ENCODE measurements at regions not wholly inside any gene's neighbourhood (a gene's known extent, or its start where the extent isn't known, plus 50 kb on each side); places are given as distances from the start of the nearest gene placed in this dataset.

DNA sequence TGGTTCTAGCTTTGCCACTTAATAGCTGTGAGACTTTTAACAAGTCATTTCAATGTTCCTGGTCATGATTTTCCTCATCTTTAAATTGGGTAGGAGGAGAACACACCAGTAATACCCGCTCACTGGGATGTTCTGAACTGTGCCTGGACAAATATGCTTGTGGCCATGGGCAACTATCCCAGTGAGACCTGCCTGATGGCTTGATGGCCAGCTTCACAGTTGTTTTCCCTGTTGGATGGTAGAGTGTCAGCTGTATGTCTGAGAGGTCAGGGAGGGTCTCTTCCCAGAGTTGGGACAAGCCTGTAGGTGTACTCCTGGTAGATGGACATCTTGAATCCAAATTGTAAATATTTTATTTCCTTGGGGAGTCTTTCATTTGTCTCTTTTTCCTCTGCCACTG lies 92.5 kb upstream of the PFN2 start:
- no peak for DNase-seq (ENCODE audit: low read depth)
- H3K4me3 ChIP-seq (ENCODE audit: low read length) = no peak overlapping the region
- TF ChIP-seq, protein P1, sequence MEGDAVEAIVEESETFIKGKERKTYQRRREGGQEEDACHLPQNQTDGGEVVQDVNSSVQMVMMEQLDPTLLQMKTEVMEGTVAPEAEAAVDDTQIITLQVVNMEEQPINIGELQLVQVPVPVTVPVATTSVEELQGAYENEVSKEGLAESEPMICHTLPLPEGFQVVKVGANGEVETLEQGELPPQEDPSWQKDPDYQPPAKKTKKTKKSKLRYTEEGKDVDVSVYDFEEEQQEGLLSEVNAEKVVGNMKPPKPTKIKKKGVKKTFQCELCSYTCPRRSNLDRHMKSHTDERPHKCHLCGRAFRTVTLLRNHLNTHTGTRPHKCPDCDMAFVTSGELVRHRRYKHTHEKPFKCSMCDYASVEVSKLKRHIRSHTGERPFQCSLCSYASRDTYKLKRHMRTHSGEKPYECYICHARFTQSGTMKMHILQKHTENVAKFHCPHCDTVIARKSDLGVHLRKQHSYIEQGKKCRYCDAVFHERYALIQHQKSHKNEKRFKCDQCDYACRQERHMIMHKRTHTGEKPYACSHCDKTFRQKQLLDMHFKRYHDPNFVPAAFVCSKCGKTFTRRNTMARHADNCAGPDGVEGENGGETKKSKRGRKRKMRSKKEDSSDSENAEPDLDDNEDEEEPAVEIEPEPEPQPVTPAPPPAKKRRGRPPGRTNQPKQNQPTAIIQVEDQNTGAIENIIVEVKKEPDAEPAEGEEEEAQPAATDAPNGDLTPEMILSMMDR (conservative IDR thresholded peaks at IDR 0.05; ENCODE audit: low read length) = no peak

DNA sequence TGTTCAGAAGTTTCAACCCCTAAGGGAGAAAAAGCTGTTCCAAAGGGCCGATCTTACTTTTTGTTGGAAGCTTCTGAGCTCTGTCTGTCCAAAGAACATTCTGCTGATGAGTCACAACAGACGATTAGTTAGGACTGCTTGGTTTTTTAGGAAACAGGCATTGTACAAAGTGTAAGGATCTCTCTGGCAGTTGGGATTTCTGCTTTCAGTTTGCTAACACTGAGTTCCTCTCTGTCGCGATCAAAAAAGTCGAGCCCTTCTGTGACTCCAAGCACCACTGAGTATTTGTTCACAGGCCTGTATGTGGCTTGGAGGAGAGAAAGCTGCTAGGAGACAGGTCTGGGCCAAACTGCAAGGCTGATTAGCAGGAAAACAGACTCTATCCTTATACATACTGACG lies 91.8 kb upstream of the PFN2 start:
- TF ChIP-seq, protein P1 (conservative IDR thresholded peaks at IDR 0.05; ENCODE audit: low read length) = no peak
- DNase-seq (ENCODE audit: low read depth) = peak; percentile 70
- peak overlapping the region; percentile 48 for H3K4me3 ChIP-seq (ENCODE audit: low read length)

DNA sequence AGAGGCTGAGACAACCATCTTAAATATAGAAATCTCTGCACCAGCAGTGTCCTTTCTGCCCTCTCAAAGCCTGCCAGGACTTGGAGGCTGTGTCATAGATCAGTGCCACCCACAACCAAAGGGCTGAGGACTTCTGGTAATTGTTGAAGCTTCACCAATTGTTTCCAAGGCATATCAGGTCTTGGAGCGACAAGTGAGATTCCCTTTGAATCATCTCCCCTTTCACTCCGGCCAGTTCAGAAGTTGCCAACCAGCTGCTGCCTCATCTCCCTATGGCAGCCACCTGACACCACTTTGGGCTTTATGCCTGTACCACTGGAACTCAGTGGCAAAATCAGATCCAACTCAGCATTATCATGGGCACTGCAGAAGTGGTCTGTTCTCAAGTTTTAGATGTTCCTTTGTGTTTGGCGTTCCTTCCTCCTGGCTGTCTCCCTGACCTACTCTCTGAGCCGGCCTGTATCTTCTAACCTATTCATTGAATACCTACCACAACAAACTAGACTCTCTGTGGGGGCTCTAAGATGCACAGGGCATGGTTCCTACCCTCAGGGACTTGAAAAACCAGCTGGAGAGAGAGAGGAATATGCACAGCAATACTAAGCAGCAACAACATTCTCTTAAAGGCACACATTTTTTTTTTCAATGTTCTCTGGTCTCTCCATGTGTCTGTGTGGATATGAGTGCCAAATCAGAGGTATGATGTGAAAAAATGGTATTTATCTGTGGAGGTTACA lies 90.8 kb upstream of the PFN2 start:
- no peak for DNase-seq (ENCODE audit: low read depth)
- H3K4me3 ChIP-seq (ENCODE audit: low read length) = no peak overlapping the region
- TF ChIP-seq, protein P1 (conservative IDR thresholded peaks at IDR 0.05; ENCODE audit: low read length) = no peak

DNA sequence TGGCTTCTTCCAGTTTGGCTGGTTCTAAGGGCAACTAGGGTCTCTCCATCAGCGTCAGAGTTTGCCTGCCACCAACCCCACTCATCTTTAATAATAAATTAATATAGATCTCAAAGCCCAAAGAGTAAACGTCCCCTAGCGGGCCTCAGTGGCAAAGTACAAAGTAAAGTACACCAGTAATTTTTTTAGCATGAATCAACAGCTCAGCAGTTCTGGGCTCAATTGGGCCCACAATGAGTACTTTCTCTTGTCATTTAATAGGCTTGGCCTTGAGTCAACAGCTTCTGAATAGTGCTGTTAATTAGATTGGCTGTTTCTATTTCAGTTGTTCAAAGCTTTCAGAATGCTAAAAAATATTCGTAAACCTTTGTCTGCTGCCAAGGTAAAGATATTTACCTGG lies 89.0 kb upstream of the PFN2 start:
- DNase-seq (ENCODE audit: low read depth) = no peak
- H3K4me3 ChIP-seq (ENCODE audit: low read length) = no peak overlapping the region
- TF ChIP-seq, protein P1 (conservative IDR thresholded peaks at IDR 0.05; ENCODE audit: low read length) = no peak

DNA sequence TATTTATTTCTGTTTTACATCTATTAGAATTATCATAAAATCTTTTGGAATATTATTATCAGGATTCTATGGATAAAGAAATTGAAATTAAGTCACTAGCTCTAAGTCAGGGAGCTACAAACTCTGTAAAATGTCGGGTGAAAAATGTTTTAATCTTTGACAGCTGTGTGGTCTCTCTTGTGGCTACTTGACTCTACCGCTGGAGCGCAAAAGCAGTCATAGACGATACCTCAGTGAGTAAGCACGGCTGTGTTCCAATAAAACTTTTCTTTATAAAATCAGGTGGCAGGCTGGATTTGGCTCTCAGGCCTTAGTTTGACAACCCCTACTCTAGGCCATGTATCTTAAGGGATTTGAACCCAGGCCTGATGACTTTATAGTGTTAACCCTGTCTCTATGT lies 88.5 kb upstream of the PFN2 start:
- no peak for DNase-seq (ENCODE audit: low read depth)
- TF ChIP-seq, protein P1 (conservative IDR thresholded peaks at IDR 0.05; ENCODE audit: low read length) = no peak
- H3K4me3 ChIP-seq (ENCODE audit: low read length) = no peak overlapping the region

DNA sequence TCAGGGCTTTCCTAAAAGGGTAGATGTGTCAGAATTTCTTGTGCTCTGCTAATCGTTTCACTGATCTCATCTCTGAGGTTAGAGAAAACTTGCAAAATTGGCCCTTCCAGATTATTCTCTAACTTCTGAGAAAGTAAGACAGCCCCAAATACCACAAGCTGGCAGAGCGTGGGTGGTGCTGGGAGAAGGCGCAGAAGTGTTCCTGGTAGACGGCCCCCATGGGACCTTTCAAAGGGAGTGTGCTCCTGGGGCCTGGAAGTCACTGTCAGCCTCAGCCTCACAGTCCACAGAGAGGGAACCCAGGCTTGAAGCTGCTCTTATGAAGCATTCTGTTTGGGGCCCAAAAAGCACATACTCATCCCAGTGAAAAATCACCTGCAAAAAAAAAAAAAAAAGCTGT lies 86.5 kb upstream of the PFN2 start:
- no peak overlapping the region for H3K4me3 ChIP-seq (ENCODE audit: low read length)
- no peak for DNase-seq (ENCODE audit: low read depth)
- TF ChIP-seq, protein P1 (conservative IDR thresholded peaks at IDR 0.05; ENCODE audit: low read length) = no peak

DNA sequence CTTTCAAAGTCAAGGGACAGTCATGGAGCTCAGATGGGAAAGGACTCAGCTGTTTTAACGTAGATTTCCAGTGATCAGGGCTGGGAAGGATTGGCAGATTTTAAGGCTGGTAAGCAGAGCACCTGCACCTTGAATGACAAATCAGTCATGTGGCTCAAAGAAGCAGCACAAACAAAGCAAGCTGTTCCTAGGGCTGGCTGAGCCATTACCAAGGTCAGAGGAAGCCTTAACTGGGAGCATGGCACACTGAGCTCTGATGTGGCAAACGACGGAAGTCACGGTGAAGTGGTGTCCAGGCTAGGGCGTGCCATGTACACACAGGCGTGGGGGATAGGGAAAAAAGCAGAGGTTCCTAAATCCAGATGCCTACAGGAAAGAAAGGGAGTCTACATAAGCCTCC lies 84.6 kb upstream of the PFN2 start:
- TF ChIP-seq, protein P1 (conservative IDR thresholded peaks at IDR 0.05; ENCODE audit: low read length) = no peak
- H3K4me3 ChIP-seq (ENCODE audit: low read length) = no peak overlapping the region
- no peak for DNase-seq (ENCODE audit: low read depth)

All from AG10803 (cell line).